Activated CD8-positive, alpha-beta memory T cell treated with anti-CD3 and anti-CD28 coated beads for 36 hours (primary cell): ENCODE measurements at regions not wholly inside any gene's neighbourhood (a gene's known extent, or its start where the extent isn't known, plus 50 kb on each side); places are given as distances from the start of the nearest gene placed in this dataset.

ENCODE experiments used
- CTCF ChIA-PET: fragments of 350-600 bp; sonication (Branson Sonifier 250); formaldehyde crosslinking; loops from one replicate; lab custom pipeline; 2021; ENCODE audit warnings: antibody characterized with exemption; lab: Charles Lee
- POLR2A ChIA-PET: fragments of 350-600 bp; sonication (Branson Sonifier 250); formaldehyde crosslinking; loops from one replicate; lab custom pipeline; 2021; ENCODE audit warnings: antibody characterized with exemption; lab: Charles Lee

GRCh38 chr2:153132418-153132817, 346.1 kb downstream of the RPRM start:
- ChIA-PET CTCF (no interaction called here), POLR2A (no interaction called here)

- ChIA-PET CTCF (no interaction called here), POLR2A (no interaction called here)
Measured at GRCh38 chr2:153115141-153115540, 363.4 kb downstream of the RPRM start.

- POLR2A ChIA-PET: no interaction called here
- CTCF ChIA-PET: no interaction called here
Measured at GRCh38 chr2:153110486-153110885, 368.1 kb downstream of the RPRM start.

GRCh38 chr2:153109793-153110192, 368.8 kb downstream of the RPRM start:
- ChIA-PET POLR2A (no interaction called here), CTCF (no interaction called here)

- ChIA-PET POLR2A (no interaction called here), CTCF (no interaction called here)
Measured at GRCh38 chr2:153106802-153107477, 371.6 kb downstream of the RPRM start.

- CTCF ChIA-PET: no interaction called here
- POLR2A ChIA-PET: no interaction called here
Measured at GRCh38 chr2:153105829-153106578, 372.6 kb downstream of the RPRM start.

- CTCF ChIA-PET: no interaction called here
- POLR2A ChIA-PET: no interaction called here
Measured at GRCh38 chr2:153101187-153101586, 377.4 kb downstream of the RPRM start.

- POLR2A ChIA-PET: no interaction called here
- CTCF ChIA-PET: no interaction called here
Measured at GRCh38 chr2:153100151-153100550, 378.4 kb downstream of the RPRM start.

GRCh38 chr2:153098073-153098472, 379.7 kb downstream of the ARL6IP6 start:
- POLR2A ChIA-PET: no interaction called here
- CTCF ChIA-PET: no interaction called here

- POLR2A ChIA-PET: no interaction called here
Measured at GRCh38 chr2:153096272-153096671, 377.9 kb downstream of the ARL6IP6 start.

GRCh38 chr2:153091344-153091743, 372.9 kb downstream of the ARL6IP6 start:
- POLR2A ChIA-PET: no interaction called here
- CTCF ChIA-PET: no interaction called here

More at GRCh38 chr2:153096272-153096671, 377.9 kb downstream of the ARL6IP6 start:
- CTCF ChIA-PET: no interaction called here

GRCh38 chr2:153079315-153079714, 360.9 kb downstream of the ARL6IP6 start:
- POLR2A ChIA-PET: no interaction called here
- CTCF ChIA-PET: no interaction called here

GRCh38 chr2:153077311-153077710, 358.9 kb downstream of the ARL6IP6 start:
- ChIA-PET POLR2A (no interaction called here), CTCF (no interaction called here)

- POLR2A ChIA-PET: no interaction called here
- CTCF ChIA-PET: no interaction called here
Measured at GRCh38 chr2:153074207-153074606, 355.8 kb downstream of the ARL6IP6 start.

GRCh38 chr2:153072813-153073212, 354.4 kb downstream of the ARL6IP6 start:
- CTCF ChIA-PET: no interaction called here

GRCh38 chr2:153072077-153072476, 353.7 kb downstream of the ARL6IP6 start:
- CTCF ChIA-PET: no interaction called here
- POLR2A ChIA-PET: no interaction called here

More at GRCh38 chr2:153072813-153073212, 354.4 kb downstream of the ARL6IP6 start:
- POLR2A ChIA-PET: no interaction called here

- ChIA-PET CTCF (no interaction called here), POLR2A (no interaction called here)
Measured at GRCh38 chr2:153071090-153071489, 352.7 kb downstream of the ARL6IP6 start.

- ChIA-PET CTCF (no interaction called here), POLR2A (no interaction called here)
Measured at GRCh38 chr2:153068915-153069314, 350.5 kb downstream of the ARL6IP6 start.

- CTCF ChIA-PET: no interaction called here
- POLR2A ChIA-PET: no interaction called here
Measured at GRCh38 chr2:153068052-153068451, 349.6 kb downstream of the ARL6IP6 start.

GRCh38 chr2:153059338-153060052, 341.1 kb downstream of the ARL6IP6 start:
- POLR2A ChIA-PET: no interaction called here

GRCh38 chr2:153057743-153058142, 339.3 kb downstream of the ARL6IP6 start:
- POLR2A ChIA-PET: no interaction called here

More at GRCh38 chr2:153059338-153060052, 341.1 kb downstream of the ARL6IP6 start:
- CTCF ChIA-PET: no interaction called here

More at GRCh38 chr2:153057743-153058142, 339.3 kb downstream of the ARL6IP6 start:
- CTCF ChIA-PET: no interaction called here
